ENCODE measurements at regions not wholly inside any gene's neighbourhood (a gene's known extent, or its start where the extent isn't known, plus 50 kb on each side); places are given as distances from the start of the nearest gene placed in this dataset.
"Not testable (repeated sequence)": the region's sequence is repeated elsewhere in the genome, so short reads cannot be mapped to it uniquely, and the experiment has no call there.

DNA sequence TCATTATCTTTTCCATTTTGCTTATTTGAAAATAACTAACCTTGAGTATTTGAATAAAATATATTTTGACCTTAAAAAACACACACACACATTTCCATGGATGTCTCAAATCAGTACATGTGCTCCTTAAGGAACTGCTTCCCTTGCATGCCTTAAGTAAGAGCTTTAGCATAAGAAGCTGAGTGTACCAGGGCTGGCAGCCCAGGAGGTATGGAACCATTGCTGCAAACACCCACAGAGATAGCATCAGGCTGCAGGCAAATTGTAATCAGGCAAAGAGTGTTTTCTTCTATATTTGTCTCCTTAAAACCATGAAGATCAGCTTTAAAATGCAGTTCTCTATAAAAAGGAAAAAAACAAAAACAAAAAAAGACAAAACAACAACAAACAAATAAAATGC lies 160.6 kb downstream of the PLK2 start:
- no peak for DNase-seq (ENCODE audit: low read depth)

DNA sequence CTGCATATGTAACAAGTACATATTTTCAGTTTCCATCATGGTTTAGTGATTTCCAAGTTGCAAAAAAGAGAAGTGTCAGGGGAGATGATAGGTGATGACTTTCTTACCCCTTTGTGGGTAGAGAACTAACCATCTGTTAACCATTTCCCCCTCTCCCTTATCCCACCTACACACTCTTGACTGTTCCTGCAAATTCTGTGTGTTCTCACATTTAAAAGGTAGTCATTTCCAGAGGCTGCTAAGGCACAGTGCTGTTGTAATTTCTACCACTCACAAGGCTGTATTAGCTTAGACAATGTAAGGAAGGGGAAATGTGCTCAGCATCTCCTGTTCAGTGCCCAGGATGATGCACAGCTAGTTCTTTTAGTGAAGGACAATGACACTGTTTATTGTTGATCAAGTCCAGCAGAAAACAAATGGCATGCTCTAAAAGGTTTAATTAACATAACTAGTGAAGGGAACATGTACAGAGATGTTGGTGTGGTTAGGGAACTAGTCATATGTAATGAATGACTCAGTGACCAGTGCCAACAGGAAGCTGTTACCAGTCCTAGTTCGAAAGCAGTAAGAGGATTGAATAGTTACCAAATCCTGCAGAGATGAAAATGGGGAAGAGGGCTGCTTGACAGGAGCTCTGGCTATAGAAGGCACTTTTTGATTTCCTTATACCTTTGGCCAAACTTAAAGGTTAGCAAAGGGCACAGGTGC lies 165.1 kb downstream of the PLK2 start:
- peak; percentile 12 for DNase-seq (ENCODE audit: low read depth)

DNA sequence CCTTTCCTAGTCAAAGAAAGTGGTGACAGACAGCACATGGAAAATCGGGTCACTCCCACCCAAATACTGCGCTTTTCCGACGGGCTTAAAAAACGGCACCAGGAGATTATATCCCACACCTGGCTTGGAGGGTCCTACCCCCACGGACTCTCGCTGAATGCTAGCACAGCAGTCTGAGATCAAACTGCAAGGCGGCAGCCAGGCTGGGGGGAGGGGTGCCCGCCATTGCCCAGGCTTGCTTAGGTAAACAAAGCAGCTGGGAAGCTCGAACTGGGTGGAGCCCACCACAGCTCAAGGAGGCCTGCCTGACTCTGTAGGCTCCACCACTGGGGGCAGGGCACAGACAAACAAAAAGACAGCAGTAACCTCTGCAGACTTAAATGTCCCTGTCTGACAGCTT lies 171.6 kb downstream of the PLK2 start:
- DNase-seq (ENCODE audit: low read depth) = not testable (repeated sequence)

DNA sequence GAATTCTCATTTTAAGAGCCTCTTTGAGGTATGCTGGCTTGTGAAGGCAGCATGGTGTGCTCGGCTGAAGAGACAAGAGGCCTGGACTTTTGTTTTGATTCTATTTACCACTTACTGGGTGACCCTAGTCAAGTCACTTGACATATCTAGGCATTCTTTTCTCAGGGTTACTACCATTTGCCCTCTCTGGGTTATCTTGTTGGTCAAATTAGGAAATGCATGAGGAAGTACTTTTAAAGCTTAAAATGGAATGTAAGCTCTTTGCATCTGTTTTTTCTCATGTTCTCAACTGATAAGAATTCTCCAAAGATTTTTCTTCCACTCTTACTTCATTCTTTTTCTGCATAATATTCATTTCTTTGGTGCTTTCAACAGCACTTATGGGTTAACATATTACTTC lies 173.1 kb downstream of the PLK2 start:
- DNase-seq (ENCODE audit: low read depth) = peak; percentile 80

DNA sequence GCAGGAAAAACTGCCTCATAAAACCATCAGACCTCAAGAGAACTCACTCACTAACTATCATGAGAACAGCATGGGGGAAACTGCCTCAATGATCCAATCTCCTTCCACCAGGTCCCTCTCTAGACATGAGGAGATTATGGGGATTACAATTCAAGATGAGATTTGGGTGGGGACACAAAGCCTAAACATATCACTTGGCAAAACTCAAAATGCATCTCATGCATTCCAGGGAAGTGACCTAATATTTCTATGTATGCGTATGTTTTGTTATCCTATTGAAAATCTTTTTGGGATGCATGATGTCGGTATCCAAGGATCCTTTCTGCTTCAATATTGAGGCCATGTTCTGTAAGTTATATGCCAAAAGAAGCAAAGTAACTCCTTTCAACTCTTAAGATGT lies 174.0 kb downstream of the PLK2 start:
- DNase-seq (ENCODE audit: low read depth) = no peak

DNA sequence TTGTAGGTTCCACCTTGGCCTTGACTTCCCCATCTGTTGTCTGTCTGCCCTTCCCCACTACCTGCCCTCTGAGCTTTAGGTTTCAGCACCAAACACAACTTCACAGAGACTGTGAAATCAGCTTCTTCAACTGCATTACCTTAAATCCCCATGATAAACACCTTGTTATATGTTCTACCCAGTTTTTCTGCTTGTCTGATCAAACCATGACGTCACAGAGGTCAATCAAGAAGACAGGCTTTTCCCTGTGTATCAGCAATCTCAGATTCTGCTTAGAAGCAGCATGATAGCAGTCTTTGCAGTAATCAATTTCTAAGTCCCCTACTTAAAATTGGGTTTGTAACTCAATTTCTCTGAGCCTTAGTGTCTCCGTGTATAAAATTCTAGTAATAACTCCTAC lies 175.0 kb downstream of the PLK2 start:
- DNase-seq (ENCODE audit: low read depth) = no peak

DNA sequence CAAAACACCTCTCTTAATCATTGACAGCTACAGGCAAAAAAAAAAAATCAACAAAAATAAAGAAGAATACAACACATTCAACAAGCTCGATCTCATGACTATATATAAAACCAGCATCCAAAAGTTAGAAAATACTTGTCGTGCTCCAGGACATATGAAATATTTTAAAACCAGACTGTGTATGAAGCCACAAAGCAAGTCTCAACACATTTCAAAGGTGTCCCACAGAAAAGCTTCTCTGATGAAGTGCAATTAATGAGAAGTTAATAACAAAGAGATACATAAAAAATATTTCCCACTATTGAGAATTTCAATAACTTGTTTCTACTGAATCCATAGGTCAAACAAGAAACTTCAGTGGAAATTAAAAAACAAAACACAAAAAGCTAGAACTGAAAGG lies 178.7 kb downstream of the PLK2 start:
- DNase-seq (ENCODE audit: low read depth) = no peak

DNA sequence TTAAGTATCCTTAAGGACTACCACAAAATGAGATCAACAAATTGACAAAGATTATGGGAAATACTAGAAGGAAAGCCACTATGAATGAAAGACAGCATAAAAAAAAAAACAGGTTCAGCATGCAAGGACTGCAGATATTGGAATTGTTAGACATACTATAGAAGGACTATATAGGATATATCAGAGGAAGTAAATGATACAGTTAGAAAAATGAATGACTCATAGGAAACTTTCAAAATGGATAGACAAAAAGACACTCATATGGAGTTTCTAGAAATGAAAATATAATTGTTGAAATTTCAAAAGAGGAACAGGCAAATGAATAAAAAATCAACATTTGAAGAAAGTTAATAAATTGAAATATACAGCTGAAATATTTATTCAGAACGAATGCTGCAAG lies 180.6 kb downstream of the PLK2 start:
- no peak for DNase-seq (ENCODE audit: low read depth)

DNA sequence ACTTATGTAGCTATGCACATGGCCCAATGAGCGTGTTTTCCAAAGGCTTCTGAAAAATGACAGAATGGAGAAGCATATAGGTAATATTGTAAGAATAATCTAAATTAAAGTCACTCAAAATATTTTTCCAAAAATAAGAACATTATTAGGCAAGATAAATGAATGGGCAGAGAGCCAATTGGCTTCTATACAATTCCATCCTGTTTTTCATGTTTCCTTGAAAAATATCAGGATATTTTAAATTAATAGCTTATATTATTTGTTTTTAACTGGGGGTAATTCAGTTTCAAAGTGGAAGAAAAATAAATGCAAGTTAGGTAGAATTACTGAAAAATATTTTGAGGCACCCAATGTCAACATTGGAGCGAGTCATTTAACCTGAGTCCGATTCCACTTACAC lies 183.5 kb downstream of the PLK2 start:
- no peak for DNase-seq (ENCODE audit: low read depth)

DNA sequence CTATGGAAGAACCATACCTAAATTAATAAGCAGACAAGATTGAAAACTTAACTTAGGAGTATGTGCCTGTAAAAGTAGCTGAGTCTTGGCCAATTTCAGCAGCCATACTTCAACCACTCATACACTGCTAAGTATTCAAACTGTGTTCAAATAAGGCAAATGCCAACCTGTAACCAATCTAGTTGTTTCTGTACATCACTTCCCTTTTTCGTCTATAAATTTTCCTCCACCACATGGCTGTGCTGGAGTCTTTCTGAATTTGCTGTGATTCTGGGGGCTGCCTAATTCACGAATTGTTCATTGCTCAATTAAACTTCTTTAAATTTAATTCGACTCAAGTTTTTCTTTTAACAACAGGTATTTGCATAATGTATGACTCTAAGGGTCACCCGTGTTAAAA lies 184.4 kb downstream of the PLK2 start:
- DNase-seq (ENCODE audit: low read depth) = no peak

DNA sequence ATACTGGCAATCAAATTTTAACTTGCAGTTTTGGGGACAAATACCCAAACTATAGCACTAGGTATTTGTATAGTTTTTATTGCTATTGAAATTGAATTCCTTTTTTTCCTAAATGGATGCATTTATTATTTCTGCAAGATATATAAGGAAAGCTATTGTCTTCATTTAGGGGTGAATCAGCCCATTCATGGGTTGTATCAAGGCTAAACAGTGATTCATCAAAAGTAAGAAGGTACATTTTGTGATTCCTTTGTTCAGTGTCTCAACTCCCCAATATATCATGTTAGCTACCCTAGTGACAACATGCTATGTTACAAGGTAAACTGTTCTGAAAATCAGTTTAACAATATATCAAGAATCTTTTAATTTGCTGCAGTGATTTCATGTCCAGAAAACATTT lies 185.7 kb downstream of the PLK2 start:
- DNase-seq (ENCODE audit: low read depth) = peak; percentile 13

DNA sequence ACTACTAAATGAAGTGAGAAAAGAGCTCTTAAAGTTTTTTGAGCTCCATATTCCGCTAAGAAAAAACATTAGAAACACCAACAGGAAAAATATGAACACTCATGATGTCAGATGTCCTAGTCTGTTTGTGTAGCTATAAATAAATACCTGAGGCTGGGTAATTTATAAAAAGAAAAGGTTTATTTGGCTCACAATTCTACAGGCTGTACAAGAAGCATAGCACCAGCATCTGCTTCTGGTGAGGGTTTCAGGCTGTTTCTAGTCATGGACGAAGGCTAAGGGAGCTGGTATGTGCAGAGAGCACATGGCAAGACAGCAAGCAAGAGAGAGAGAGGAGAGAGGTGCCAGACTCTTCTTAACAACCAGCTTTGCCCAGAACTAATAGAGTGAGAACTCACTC lies 186.2 kb downstream of the PLK2 start:
- no peak for DNase-seq (ENCODE audit: low read depth)

DNA sequence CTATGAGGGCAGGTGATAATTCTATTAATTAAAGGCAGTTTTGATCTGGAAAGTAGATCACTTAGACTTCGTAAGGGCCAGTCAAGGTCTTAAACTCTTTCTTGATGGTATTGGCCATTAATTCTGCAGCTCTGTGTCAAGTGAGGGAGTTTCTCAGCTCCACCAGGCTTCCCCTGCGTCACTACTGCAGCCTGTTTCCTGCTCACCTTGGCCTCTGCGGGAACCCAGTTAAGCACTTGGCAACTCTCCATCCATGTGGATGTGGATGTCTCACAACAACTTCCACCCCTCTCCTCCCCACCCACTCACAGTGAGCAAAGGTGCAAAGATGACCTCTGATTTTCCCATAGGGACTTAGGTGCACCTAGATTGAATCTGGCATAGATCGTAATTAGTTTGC lies 191.6 kb downstream of the PLK2 start:
- no peak for DNase-seq (ENCODE audit: low read depth)

DNA sequence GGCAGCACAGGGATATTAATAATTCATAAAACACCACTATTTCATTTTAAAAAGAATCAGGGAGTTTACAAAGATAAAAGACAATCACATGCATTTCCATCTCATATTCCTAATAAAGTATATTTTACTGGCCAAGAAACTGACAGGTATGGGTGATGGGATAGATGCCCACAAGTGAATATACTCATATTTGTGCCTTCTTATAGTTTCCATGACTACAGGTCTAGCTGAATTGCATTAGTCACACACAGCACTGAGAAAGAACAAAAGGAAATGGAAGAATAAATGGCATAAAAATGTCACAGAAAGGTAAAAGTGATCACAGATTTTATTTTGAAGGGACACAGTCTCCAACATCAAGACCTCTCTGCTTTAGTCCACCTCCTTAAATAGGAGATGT lies 193.5 kb downstream of the PLK2 start:
- peak; percentile 4 for DNase-seq (ENCODE audit: low read depth)

DNA sequence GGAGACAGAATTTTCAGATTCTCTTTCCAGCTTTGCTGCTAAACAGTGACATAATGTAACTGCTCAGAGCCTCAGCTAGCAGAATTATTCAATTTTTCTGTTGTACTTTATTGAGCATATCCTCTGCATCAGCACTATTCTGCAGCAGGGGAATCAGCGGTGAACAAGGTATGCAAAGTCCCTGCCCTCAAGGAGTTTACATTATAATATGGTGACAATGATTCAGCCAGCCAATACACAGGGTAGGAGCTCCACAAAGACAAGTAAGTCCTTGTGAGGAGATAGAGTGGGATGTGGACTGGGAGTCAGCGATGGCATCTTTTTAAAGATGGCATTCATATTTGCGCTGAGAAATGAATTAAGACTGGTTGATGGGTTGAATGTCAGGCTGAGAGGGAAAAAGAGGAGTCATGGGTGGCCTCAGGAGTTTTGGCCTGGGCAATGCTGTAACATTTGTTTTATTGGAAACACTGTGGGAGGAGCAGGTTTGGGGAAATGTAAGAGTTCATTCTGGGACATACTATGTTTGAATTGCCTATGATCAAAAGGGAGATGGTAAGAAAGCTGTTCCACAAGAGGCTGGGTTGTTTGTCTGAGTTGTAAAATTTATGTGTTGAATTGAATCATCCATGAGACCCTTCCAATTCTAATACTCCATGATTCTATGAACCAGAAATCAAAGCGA lies 194.5 kb downstream of the PLK2 start:
- no peak for DNase-seq (ENCODE audit: low read depth)

DNA sequence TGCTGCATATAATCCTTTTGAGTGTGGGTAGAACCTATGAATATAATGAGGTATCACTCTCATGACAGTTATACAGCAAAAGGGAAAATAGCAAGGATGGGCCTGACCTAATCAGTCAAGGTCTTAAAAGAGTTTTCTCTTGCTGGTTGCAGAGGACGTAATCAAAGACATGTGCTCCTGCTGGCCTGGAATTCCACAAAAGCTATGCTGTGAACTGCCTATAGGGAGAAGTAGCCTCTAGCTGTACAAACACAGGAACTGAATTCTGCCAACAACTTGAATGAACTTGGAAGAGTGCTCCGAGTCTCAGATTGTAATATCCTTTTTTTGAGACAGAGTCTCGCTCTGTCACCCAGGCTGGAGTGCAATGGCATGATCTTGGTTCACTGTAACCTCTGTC lies 195.6 kb downstream of the PLK2 start:
- no peak for DNase-seq (ENCODE audit: low read depth)

DNA sequence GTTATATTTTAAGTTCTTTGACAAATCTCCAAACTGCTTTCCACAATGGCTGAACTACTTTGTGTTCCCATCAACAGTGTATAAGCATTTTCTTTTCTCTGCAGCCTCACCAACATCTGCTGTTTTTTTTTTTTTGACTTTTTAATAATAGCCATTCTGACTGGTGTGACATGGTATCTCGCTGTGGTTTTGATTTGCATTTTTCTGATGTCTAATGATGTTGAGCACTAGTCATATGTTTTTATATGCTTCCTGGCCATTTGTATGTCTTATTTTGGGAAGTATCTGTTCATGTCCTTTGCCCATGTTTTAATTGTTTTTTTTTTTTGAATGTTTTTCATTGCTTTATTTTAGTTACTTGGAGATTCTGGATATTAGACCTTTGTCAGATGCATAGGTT lies 196.6 kb downstream of the PLK2 start:
- no peak for DNase-seq (ENCODE audit: low read depth)

DNA sequence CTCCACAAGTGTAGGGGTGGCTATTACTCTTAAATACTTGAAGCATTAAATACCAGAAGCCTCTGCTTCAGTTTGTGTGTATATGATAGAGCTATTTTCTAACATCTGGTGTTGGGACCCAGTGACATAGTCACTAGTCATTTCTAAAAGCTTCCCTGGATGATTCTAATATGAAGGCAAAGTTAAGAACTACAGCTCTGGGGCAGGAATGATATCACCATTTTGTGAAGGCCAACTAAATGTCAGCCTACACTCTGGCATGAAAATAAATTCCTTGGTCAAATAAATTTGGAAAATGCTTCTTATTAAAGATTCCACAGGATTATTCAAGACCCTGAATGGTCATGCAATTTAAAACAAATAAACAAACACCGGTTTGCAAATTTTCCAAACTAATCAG lies 197.7 kb downstream of the PLK2 start:
- no peak for DNase-seq (ENCODE audit: low read depth)

DNA sequence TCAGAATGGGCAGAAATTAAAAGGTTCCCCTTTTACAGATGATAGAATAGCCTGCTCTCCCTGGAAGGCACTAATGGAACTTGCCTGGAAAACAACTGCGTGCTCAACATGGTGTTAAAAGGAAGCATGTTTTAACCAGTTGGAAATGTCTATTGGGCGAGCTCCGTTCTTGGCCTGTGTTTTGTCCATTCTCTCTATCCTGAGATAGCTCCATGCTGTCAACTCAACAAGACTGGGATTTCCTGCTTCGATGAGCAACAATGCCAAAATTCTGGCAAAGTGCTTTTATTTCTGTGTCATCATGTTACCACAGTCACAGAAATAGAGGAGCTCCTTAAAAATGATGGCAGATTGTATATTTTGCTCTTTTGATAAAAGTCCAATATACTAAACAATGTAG lies 198.3 kb downstream of the PLK2 start:
- DNase-seq (ENCODE audit: low read depth) = no peak

DNA sequence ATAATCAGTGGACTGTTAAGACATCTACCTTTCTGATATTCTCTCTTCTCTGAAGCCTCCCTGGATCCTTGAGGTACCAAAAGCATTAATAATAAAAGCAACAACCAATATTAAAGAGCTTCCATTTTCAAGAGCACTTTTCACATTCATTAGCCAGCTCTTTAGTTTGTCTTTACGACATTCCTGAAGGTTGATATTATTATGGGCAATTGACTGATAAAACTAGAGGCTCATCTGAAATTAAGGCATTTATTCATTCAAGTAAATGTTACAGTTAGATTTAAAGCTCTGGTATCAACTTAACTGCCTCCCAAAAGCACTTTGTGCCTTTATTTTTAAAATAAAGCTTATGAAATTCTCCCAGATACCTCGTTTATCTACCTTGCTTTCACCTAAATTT lies 199.6 kb downstream of the PLK2 start:
- no peak for DNase-seq (ENCODE audit: low read depth)

DNA sequence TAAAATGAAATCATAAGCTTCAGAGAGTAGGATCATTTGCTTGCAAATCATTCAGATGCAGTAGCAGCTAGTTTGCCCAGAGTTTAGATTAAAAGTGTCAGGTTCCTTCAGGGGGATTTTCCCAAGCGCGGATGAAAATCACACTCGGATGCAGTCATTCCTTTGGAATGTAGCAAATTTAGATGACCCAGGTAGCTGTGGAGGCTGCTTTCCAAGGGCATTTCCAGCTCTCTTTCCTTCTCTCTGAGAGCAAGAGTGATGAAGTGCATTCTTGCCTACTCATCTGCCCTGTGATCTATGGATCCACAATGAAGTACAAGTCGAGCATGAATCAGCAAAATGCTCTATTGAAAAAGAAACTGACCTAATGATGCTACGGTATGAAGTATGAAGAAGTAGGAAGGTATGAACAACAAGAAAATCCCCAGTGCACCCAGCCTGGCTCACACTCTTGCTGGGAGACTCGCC lies 200.2 kb downstream of the PLK2 start:
- DNase-seq (ENCODE audit: low read depth) = peak; percentile 89

DNA sequence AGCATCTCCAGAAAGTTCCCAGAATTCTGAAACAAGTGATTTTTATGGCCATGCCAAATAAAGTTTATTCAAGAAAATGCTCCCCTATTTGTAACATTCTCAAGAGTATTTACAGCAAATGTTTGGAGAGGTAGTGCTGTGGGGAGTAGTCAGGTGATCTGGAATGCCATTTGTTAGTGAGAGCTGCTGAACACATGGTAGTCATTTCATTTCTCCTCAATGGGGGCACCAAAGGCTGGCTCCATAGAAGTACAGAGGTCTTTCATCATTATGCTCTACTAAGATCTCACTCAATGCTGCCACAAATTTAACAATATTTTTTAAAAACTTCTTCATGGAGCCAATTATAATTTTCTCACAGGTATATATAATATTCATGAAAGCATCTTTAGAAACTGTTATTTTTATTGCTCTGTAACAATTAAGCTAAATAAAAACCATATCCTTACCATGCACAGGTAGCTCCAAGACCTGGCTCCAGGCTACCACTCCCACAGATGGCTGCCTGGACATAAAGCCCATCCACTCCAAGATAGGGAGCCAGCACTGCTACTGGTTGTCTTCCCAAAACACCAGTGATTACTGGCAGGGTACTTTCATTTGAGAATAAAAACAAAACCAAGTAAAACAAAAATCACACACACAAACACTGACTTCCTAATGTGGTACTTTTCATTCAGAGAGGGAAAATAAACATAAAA lies 200.8 kb downstream of the PLK2 start:
- DNase-seq (ENCODE audit: low read depth) = no peak

DNA sequence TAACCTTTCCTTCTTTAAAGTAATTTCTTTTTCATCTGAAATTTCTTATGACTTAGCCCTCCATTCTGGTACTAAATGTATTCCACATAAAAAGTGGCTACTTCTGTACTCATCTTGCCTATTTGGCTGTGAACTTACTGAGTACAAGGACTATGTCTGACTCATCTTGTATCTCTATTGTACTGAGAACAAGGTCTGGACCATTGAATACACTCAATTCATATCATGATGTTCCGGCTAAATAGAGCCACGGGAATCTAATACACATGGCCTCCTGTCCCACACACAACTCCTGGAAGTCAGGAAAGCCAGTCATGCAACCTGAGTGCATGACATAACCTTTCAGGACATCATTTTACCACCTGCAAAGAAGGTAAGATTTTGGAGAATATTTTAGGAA lies 203.9 kb downstream of the PLK2 start:
- no peak for DNase-seq (ENCODE audit: low read depth)
